CD4-positive, alpha-beta T cell treated with Interleukin-21 for 1 hour (primary cell): ENCODE measurements at regions not wholly inside any gene's neighbourhood (a gene's known extent, or its start where the extent isn't known, plus 50 kb on each side); places are given as distances from the start of the nearest gene placed in this dataset.

Experiments
- DNase-seq: peaks from one replicate; pipeline ENCODE4 v3.0.0-alpha.2; 2020

- no peak for DNase-seq
These were observed 229.2 kb downstream of the TTLL7 start for GRCh38 chr1:83769594-83770318.

GRCh38 chr1:83769072-83769471 lies 229.9 kb downstream of the TTLL7 start:
- no peak for DNase-seq

- DNase-seq, result no peak
These were observed 232.7 kb downstream of the TTLL7 start for GRCh38 chr1:83766241-83766691.

DNA sequence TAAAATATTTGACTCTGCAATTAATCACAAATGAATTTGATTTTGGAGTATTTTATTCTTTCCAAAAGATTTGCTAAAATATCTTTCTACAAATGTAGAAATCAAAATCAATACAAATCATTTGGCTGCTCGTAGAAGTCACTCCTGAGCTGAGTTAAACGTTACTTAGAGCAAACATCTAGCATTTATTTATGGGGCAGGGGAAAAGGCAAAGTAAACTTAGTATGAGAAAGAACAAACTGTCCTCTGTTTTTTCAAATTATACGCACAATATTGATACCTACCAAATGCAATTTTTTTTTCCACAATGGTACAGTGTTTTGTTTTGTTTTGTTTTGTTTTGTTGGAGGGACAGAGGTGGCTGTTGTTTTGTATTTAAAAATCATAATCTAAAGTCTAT lies 233.8 kb downstream of the TTLL7 start:
- no peak for DNase-seq

- no peak for DNase-seq
These were observed 234.7 kb downstream of the TTLL7 start for GRCh38 chr1:83764209-83764608.

- no peak for DNase-seq
These were observed 235.4 kb downstream of the TTLL7 start for GRCh38 chr1:83763361-83764095.

GRCh38 chr1:83762416-83762815 lies 236.5 kb downstream of the TTLL7 start:
- no peak for DNase-seq

GRCh38 chr1:83762039-83762365 lies 236.9 kb downstream of the TTLL7 start:
- no peak for DNase-seq

- peak; percentile 3 for DNase-seq
These were observed 237.5 kb downstream of the TTLL7 start for GRCh38 chr1:83761167-83762038.

- no peak for DNase-seq
These were observed 238.5 kb downstream of the TTLL7 start for GRCh38 chr1:83760226-83761021.

DNA sequence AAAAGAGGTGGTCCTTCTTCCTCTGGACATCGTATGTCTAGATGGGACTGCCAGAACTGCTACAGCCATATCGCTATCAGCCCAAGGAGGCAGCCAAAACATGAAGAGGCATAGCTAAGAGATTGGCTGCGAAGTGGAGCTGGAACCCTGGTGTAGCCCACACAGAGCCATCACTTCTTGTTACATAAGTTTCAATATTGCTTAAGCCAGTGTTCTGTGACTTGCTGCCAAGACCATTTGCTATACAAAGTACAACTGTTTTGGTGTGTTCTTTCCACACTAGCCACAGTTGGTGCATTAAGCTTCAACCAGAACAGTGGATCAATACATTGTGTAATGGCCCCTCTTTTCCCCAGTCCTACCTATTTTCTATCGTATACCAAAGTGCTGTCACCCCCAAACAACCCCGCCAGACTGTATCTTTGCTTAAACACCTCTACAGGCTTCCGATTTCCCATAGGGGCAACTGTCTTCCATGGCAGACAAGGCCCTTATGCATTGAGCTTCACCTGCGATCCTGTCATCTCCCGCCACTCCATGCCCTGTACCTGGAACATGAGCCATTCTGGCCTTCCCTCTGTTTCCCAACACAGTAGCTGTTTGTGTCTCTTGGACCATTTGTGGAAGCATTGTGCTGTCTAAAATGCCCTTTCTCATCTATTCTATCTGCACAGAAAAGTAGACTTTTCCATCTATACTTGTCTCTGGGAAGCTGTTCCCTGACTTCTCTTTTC lies 241.8 kb downstream of the TTLL7 start:
- DNase-seq, result no peak

- DNase-seq, result no peak
These were observed 247.3 kb downstream of the TTLL7 start for GRCh38 chr1:83751602-83752001.

DNA sequence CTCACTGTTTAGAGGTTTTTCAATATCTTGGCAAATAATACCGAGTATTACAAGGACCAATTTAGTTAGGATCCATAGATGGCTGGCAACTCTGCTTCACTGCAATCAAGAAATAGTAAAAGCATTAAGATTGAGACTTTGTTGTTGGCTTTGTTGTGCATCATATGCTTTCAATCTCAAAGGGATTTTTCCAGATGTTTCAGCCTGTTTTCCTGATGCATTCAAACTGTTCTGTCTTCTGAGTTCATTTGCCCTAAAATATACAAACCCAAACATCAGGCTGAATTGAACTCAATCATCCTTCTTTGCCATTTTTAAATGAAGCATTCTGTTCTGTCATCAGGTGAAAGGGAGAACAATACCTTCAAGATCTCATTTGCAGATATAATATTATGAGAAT lies 248.7 kb downstream of the TTLL7 start:
- DNase-seq, result no peak

DNA sequence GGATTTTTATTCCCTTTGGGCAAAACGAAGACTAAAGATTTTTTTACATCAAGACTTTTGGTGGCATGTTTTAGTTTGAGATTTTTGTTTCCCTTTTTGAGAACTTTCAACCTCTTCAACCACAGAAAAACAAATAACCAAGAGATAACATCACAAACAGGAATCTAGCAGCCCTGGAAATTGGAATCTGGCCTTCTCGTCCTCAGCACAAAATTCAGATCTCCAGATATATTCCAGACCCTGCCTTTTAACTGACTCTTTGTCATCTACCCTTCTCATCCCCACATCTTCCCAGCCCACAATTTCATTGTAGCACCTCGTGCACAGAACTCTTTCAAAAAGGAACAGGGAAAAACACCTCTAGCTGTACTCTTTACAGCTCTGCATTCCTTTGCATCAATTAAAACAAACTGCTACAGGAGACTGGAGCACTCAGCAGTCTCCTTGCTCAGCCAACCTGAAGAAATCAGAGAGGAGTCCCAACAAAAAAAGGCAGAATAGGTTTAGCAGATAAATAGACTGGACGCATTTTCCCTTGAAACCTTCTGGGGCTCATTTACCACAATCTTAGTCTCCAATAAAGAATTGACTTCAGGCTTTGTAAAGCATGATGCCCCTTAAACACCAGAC lies 251.0 kb downstream of the TTLL7 start:
- DNase-seq, result no peak

DNA sequence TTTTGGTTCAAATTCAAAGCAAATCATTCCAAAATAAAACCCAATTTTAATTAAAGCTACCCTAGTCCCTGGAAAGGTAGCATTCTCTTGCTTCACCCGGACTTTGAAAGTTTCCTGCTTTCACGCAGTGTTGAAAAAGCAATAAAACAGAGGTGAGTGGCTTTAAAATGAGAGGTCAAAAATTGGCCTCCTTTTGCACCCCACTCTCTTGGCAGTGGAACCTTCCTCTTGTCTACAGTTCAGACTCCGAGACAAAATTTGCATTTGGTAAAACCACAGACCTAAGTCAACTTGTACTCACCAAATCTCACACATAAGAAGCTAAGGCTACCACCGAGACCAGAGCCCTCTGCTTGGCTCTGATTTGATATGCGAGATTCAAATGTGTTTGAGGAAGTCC lies 252.7 kb downstream of the TTLL7 start:
- DNase-seq, result no peak

- DNase-seq, result no peak
These were observed 256.5 kb downstream of the TTLL7 start for GRCh38 chr1:83742446-83742845.

DNA sequence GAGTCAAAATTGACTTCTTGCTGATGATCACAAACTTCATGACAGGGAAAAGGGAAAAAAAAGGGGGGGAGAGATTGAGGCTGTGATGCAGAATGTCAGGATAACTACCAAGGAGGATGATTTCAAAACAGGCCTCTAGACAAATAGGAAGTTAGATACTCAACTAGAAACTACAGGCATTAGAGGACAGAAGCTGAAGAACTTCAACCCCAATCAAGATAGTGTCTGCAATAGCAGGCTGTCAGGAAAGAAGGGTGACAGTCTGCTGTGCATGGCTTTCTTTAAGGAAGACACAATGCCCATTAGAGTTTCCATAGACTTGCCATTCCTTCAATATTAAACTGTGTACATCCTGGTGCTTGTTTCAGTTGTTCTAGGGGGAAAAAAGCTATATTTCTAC lies 257.2 kb downstream of the TTLL7 start:
- DNase-seq, result no peak

DNA sequence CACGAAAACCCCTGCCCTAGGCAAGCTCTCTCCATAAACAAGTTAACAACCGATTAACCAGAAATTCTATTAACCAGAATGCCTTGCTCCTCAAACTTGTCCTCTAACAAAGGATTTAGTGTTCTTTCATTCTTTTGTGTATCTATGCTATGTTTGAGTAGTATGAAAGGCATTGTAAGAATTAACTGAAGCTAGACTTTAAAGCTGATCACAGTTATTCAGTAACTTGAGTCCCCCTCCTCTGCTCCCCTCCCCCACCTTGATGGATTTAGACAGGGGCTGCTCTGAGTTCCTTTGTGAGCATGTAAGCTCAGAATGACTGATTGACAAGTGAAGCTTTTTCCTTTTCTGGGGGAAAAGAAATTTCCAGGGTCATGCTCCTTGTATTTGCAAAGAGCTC lies 257.6 kb downstream of the TTLL7 start:
- DNase-seq, result no peak

DNA sequence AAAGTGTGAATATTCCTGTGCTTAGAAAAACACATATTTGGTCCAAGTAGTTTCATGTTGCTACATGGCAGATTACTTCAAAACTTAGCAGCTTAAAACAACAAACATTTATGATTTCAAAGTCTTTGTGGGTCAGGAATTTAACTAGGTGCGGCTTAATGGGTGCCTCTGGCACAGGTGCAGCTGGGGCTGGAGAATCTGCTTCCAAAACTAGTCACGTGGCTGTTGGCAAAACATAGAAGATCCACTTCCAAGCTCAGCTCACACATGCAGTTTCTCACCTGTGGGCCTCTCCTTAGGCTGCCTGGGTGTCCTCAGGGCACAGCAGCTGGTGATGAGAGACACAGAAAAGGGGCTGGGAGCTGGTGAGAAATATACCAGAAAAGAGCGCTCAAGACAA lies 263.4 kb downstream of the TTLL7 start:
- DNase-seq, result no peak

DNA sequence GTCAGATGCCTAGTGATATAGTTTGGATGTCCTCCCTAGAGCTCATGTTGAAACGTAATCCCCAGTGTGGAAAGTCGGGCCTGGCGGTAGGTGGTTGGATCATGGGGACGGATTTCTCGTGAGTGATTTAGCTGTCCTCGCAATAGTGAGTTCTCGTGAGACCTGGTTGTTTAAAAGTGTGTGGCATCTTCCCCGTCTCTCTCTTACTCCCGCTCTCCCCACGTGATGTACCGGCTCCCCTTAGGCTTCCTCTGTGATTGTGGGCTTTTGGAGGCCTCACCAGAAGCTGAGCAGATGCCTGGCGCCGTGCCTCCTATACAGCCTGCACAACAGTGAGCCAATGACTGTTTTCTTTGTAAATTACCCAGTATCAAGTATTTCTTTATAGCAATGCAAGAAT lies 264.5 kb downstream of the TTLL7 start:
- DNase-seq, result no peak

- DNase-seq, result no peak
These were observed 273.1 kb downstream of the TTLL7 start for GRCh38 chr1:83725735-83726360.
